ENCODE measurements at regions not wholly inside any gene's neighbourhood (a gene's known extent, or its start where the extent isn't known, plus 50 kb on each side); places are given as distances from the start of the nearest gene placed in this dataset.

- TF ChIP-seq CTCF (IDR thresholded peaks at IDR 0.05; ENCODE audit: low read depth, low read length), result no peak
- no peak for TF ChIP-seq EZH2phosphoT487 (IDR thresholded peaks at IDR 0.05; ENCODE audit: low read depth)
Measured at GRCh38 chr16:6066652-6067051, 969.1 kb upstream of the EEF2KMT start.
